Smooth muscle cell (in vitro differentiated cells): ENCODE measurements at regions not wholly inside any gene's neighbourhood (a gene's known extent, or its start where the extent isn't known, plus 50 kb on each side); places are given as distances from the start of the nearest gene placed in this dataset.

Experiments used
- DNase-seq: peaks from one replicate; lab custom pipeline; 2025; ENCODE audit not compliant: unreplicated experiment; lab: John Stamatoyannopoulos, UW
- H2AFZ ChIP-seq: fragments of 200-600 bp; sonication (generic); 2 replicates; pipeline ENCODE4 v1.6.0; 2016; ENCODE audit warnings: antibody characterized with exemption, low read depth, mild to moderate bottlenecking
- H3F3A ChIP-seq: fragments of 200-600 bp; sonication (generic); 2 replicates; pipeline ENCODE4 v1.6.0; 2017; ENCODE audit warnings: antibody characterized with exemption, low read depth
- H3K27ac ChIP-seq: fragments of 200-600 bp; sonication (generic); 2 replicates; pipeline ENCODE4 v1.5.1; 2016; ENCODE audit warnings: low read depth, mild to moderate bottlenecking
- H3K27me3 ChIP-seq: fragments of 200-600 bp; sonication (generic); 2 replicates; pipeline ENCODE4 v1.6.1; 2016; ENCODE audit warnings: low read depth, mild to moderate bottlenecking
- H3K36me3 ChIP-seq: fragments of 200-600 bp; sonication (generic); 2 replicates; pipeline ENCODE4 v1.5.1; 2016; ENCODE audit warnings: low read depth
- H3K4me1 ChIP-seq: fragments of 200-600 bp; sonication (generic); 2 replicates; pipeline ENCODE4 v1.5.1; 2016; ENCODE audit warnings: low read depth
- H3K4me2 ChIP-seq: fragments of 200-600 bp; sonication (generic); 2 replicates; pipeline ENCODE4 v1.6.0; 2016; ENCODE audit warnings: mild to moderate bottlenecking
- H3K4me3 ChIP-seq: fragments of 200-600 bp; sonication (generic); 2 replicates; pipeline ENCODE4 v1.5.1; 2016; ENCODE audit warnings: mild to moderate bottlenecking
- H3K79me2 ChIP-seq: fragments of 200-600 bp; sonication (generic); 2 replicates; pipeline ENCODE4 v1.6.0; 2016; ENCODE audit warnings: low read depth, mild to moderate bottlenecking
- H3K9ac ChIP-seq: fragments of 200-600 bp; sonication (generic); 2 replicates; pipeline ENCODE4 v1.6.0; 2016; ENCODE audit warnings: low read depth
- H3K9me3 ChIP-seq: fragments of 200-600 bp; sonication (generic); replicated peaks from 2 replicates; pipeline ENCODE4 v1.5.1; 2016; ENCODE audit warnings: low read depth
- H4K20me1 ChIP-seq: fragments of 200-600 bp; sonication (generic); 2 replicates; pipeline ENCODE4 v1.6.0; 2016; ENCODE audit warnings: low read depth
- CTCF ChIP-seq: fragments of 200-600 bp; sonication (generic); IDR thresholded peaks from 2 replicates; pipeline ENCODE4 v1.5.1; 2017; ENCODE audit warnings: borderline replicate concordance, mild to moderate bottlenecking, antibody characterized with exemption; ENCODE audit not compliant: insufficient read depth, poor library complexity, severe bottlenecking
- WGBS: methylation state at CpG from one replicate; pipeline ENCODE4 v1.1.7; 2016; ENCODE audit warnings: low lambda C conversion rate; 5-methylcytosine and 5-hydroxymethylcytosine counted together

- DNase-seq = no peak
- Histone ChIP-seq H3K79me2 (no peaks in the 10 kb centered on the region), H3K36me3 (no peaks in the 10 kb centered on the region), H3K9ac (no peak overlapping the region), H3K27ac (no peak overlapping the region), H3K4me1 (no peaks in the 10 kb centered on the region), H2AFZ (no peak overlapping the region), H3K4me3 (no peak overlapping the region), H4K20me1 (no peaks in the 10 kb centered on the region), H3K9me3 (no peaks in the 10 kb centered on the region), H3K27me3 (no peaks in the 10 kb centered on the region), H3K4me2 (no peak overlapping the region), H3F3A (no peaks in the 10 kb centered on the region)
- TF ChIP-seq CTCF = no peak
- WGBS = 85% methylated on average over 1 of the region's 1 CpG
Observed at GRCh38 chr6:8579372-8579771, 144.0 kb upstream of the SLC35B3 start.

GRCh38 chr6:8578006-8578405 is 142.7 kb upstream of the SLC35B3 start:
- H3K9me3 ChIP-seq = no peaks in the 10 kb centered on the region
- no peaks in the 10 kb centered on the region for H3K79me2 ChIP-seq
- H3K27me3 ChIP-seq = no peaks in the 10 kb centered on the region
- no peaks in the 10 kb centered on the region for H4K20me1 ChIP-seq
- H3K9ac ChIP-seq = no peak overlapping the region
- no peak for DNase-seq
- H3K36me3 ChIP-seq = no peaks in the 10 kb centered on the region
- no peak overlapping the region for H3K4me3 ChIP-seq
- H3F3A ChIP-seq = no peaks in the 10 kb centered on the region
- no peak overlapping the region for H3K4me2 ChIP-seq
- H3K4me1 ChIP-seq = no peaks in the 10 kb centered on the region
- no peak for TF ChIP-seq CTCF
- no peak overlapping the region for H3K27ac ChIP-seq
- H2AFZ ChIP-seq = no peak overlapping the region
- 71% methylated on average over 1 of the region's 1 CpG for WGBS

GRCh38 chr6:8574749-8575468 is 139.6 kb upstream of the SLC35B3 start:
- Histone ChIP-seq H3K79me2 (no peaks in the 10 kb centered on the region), H3K27me3 (no peaks in the 10 kb centered on the region), H3K27ac (no peak overlapping the region), H4K20me1 (no peaks in the 10 kb centered on the region), H3F3A (no peaks in the 10 kb centered on the region), H3K9me3 (no peaks in the 10 kb centered on the region), H3K36me3 (no peaks in the 10 kb centered on the region), H3K9ac (no peak overlapping the region), H3K4me1 (no peaks in the 10 kb centered on the region), H3K4me2 (no peak overlapping the region), H3K4me3 (no peak overlapping the region), H2AFZ (no peak overlapping the region)
- WGBS = 79% methylated on average over 6 of the region's 6 CpGs
- no peak for DNase-seq
- TF ChIP-seq CTCF = no peak

- H3F3A ChIP-seq = no peaks in the 10 kb centered on the region
- no peaks in the 10 kb centered on the region for H3K4me1 ChIP-seq
- H3K79me2 ChIP-seq = no peaks in the 10 kb centered on the region
- DNase-seq = no peak
- TF ChIP-seq CTCF = no peak
- H3K9ac ChIP-seq = no peak overlapping the region
- WGBS = 95% methylated on average over 2 of the region's 2 CpGs
- no peaks in the 10 kb centered on the region for H4K20me1 ChIP-seq
- no peaks in the 10 kb centered on the region for H3K27me3 ChIP-seq
- H3K36me3 ChIP-seq = no peaks in the 10 kb centered on the region
- H3K9me3 ChIP-seq = no peaks in the 10 kb centered on the region
- H3K4me2 ChIP-seq = no peak overlapping the region
- no peak overlapping the region for H2AFZ ChIP-seq
- H3K4me3 ChIP-seq = no peak overlapping the region
- no peak overlapping the region for H3K27ac ChIP-seq
Observed at GRCh38 chr6:8574311-8574710, 139.0 kb upstream of the SLC35B3 start.
